Endometrium (tissue), 2 donors: ENCODE measurements at regions not wholly inside any gene's neighbourhood (a gene's known extent, or its start where the extent isn't known, plus 50 kb on each side); places are given as distances from the start of the nearest gene placed in this dataset.

Source experiments
- FAIRE-seq: peaks from 2 replicates; lab custom pipeline; 2012; peaks lifted over from hg19 to GRCh38; lab: Jason Lieb, UNC
- donor health status: control.
- donor health status: control.

DNA sequence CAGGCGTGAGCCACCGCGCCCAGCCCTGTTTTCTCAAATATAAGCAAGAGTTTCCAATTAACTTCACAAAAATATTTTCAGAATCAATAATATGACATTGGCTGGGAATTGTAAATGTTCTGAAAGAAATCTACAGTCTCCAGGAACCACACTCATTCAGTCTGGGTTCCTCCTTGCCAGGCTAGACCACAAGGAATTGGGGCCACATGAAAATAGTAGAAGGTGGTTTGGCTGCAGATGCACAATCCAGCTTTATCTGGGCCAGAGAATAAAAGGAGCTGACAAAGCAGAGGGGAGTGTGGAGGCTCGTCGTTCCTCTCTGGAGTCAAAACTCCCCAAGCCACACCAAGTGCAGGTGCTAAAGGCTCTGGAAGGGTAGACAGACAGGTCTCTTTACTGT lies 92.0 kb upstream of the OSMR start:
- FAIRE-seq: no peak

DNA sequence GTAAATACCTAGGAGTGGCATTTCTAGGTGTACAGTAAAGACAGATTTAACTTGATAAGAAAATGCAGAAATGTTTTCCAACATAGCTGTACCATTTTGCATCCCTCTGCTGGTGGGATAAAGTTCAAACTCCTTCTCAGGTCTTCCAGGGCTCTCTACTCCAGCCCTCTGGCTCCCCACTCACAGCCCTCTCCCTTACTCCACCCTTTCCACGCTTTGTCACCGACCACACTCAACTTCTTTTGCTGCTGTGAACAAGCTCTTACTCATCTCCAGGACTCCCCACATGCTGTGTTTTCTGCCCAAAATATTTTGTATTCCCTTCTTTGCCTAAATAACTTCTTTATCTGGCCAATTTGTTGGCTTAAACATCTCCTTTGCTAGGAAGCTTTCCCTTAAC lies 90.6 kb upstream of the OSMR start:
- FAIRE-seq: no peak

DNA sequence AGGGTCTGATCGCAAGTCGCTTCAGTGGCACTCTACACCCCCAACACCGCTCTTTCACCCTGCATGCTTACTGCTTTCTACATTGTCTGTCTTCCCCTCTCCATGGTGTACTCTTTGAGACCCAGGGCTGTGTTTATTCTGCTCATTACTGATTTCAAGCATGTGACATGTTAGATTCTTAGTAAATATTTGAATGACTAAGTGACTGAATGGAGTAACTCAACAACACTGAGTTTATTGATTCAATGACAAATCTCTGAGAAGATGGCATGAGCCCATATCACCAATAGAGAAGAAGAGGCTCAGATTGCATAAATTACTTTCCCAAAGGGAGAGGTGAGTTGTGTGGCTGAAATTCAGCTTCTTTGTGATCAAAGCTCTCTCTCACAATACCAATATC lies 89.7 kb upstream of the OSMR start:
- no peak for FAIRE-seq

DNA sequence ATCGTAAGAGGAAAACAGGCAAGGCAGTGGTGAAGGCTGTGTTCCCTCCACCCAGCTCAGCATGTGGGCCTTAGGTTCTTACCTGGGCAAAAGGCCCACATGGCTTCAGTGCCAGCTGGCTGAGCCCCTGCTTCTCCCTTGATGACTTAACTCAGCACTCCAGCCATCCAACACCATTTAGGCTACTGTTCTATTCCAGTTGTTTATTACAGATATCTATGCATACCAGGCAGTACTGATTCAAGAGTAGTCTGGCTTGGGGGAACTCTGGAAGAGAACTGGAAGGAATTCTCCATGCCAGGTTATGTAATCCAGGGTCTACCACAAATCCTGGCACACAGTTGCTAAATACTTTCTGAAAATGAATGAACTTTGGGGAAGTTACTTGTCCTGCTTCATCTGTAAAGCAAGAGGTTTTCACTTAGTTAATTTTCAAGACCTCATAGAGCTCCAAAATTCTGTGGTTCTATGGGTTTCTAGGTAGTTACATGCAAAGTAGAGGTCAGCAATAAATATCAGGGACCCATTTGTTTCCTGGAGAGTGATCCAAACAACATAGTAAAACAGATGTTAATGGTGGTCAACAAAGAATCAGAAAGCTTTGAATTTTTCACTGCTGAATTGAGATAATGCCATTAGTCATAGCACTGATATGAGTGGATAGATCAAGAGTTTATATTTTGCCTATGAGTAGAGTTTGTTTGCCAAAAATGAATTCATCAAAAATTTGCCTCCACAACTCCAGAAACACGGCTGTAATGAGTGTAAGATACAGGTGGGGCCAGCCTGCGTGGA lies 88.2 kb upstream of the OSMR start:
- no peak for FAIRE-seq

DNA sequence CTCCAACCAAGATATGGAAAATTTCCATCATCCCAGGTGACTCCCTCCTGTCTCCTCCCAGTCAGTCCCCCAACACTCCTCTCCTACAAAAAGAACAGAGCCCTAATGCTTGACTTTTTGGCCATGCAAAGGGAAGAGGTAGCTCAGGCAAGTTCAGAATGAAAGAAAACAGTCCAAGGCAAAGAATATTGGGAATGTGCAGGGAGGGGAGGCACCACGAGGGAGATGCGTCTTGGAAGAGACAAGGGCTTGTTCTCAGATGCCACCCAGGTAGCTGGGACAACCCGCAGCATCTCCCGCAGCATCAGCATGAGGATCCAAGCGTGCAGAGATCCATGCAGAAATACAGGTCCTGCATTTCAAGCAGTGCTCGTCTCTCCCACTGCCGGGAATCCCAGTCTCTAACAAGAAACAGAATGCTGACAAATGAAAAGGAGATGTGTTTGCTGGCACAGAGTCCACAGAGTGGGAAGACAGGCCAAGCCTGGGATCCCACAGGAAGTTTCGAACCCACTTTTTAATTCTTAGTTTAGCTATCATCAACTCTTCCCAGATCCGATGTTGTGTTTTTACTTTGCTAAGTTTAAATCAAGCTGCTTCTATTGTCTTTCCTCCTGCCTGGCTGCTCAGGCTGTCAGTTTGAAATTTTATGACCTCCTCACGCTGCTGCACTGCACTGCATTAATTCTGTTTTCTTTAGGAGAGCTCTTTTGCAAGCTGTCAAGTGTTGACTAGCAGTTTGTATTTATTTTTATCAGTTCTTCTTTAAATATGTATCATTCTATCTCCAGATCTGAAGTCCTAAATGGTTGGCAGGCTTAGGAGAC lies 86.8 kb upstream of the OSMR start:
- FAIRE-seq: no peak

DNA sequence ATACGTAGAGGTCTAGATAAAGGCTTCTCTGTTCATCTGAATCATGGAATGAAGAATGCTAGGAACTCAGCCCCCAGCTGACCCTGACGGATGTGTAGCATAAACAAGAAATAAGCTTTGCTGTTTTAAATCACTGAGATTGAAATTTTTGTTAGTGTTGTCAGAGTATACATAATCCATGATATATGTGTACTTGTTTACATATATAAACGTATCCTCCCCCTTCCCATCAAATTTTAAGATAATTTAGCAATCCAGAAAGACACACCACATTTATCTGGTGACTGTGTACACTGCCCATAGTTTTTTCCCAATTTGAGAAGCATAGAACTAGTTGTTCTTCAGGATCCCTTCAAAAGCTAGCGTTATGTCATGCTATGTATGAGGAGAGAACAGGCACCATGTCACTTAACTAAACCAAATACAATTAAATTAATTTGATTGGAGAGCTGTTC lies 80.8 kb upstream of the OSMR start:
- FAIRE-seq: no peak

DNA sequence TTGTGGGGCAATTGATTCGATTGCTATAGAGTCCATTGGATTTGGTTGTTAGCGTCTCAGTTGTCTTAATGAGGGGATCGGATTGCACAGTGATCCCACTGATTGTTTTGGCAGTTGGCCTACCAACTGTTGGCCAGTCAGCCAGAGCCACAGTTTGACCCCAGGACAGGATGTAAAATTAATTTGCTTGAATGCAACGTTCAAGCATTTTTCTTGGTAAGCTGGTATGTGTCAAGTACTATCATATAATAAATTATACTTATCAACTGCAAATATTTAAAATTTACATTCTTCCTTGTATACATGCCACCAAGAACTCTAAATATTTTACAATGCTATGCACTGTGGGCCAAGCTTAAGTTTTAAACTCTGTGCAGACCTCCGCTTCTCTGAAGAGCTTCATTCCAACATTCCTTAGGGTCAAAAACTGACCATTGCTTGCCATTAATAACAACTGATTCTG lies 80.4 kb upstream of the OSMR start:
- no peak for FAIRE-seq

DNA sequence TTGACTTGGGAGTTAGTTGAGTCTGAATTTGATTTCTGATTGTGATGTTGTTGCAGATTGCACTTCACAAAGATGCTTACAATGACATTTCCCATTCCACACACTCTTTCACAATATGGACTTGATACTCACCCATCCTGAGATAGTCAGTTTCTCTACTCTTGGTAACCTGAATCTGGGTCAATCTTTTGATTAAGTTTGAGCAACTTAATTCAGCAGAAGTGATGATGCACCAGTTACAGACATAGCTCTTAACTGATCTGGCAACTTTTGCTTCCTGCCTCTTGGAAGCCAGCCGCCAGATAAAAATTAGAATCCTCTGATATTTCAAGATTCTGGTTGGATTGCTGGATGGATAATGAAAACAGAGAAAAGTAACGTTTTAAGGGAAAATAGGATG lies 79.7 kb upstream of the OSMR start:
- FAIRE-seq: no peak

DNA sequence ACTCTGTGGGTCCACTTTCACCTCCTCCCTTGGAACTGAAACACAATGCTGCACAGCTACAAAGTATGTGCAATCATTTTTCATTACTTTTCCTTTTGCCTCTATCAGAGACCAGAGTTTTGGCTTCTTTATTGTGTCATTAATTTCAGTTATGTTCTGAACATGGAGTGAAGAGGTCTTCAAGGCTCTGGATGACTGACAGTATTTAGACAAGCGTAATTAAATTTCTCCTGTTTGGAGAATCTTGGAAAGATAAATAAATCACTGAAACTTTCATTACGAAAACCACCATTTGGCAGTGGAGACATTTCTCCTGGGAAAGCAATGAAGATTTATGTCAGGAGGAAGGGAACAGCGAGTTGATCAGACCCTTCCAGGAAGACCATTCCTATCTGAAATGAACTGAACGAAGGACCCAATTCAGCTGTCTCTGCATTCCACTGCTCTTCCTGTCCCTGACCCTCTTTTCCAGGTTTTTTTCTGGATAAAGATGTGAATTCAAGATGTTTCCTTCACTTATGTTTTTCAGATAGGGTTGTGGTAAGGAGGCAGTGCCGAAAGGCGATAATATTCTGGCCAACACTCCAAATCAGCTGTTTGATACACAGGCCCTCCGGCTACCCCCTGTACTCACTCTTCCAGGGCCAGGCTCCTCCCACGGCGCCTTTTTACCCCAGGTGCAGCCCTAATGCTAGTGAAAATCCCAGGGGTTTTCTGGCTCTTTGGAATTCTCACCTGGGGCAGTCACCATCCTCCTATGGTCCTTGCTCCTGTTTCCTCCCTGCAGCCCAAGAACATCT lies 77.2 kb upstream of the OSMR start:
- FAIRE-seq: no peak

DNA sequence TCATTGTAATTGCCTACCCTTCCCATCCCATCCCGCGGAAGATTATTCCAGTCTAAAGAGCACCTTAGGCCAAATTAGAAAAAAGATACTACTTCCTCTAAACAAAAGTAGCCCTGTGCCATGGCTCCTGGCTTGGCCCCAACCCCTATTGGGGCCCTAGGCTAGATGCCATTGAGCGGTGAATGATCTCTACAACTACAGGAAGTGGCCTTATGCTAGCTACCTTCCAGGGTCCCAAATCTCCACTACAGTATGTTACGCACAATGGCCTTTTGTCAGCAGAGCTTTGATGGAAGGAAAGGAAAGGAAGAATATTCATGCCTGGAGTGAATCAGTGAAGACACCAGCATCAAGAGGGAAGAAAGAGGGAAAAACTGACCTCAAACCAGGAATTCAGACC lies 73.3 kb upstream of the OSMR start:
- no peak for FAIRE-seq

DNA sequence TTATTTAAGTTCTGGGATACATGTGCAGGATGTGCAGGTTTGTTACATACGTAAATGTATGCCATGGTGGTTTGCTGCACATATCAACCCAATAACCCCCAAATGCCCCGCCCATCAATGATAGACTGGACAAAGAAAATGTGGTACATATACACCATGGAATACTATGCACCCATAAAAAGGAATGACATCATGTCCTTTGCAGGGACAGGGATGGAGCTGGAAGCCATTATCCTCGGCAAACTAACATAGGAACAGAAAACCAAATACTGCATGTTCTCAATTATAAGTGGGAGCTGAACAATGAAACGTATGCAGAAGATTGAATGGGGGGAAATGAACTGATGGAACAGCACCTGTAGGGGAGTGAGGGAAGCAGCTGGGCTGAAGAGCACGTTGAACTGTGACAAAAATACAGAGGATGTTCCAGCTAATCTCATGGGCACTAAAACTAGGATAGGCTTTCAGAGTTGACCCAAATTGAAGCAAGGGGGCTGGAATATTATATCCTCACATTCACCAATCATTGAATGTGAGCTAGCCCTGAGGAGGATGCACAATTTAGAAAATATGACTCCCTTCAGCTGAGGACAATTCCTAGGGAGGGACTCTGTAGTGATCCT lies 70.5 kb upstream of the OSMR start:
- FAIRE-seq: no peak

DNA sequence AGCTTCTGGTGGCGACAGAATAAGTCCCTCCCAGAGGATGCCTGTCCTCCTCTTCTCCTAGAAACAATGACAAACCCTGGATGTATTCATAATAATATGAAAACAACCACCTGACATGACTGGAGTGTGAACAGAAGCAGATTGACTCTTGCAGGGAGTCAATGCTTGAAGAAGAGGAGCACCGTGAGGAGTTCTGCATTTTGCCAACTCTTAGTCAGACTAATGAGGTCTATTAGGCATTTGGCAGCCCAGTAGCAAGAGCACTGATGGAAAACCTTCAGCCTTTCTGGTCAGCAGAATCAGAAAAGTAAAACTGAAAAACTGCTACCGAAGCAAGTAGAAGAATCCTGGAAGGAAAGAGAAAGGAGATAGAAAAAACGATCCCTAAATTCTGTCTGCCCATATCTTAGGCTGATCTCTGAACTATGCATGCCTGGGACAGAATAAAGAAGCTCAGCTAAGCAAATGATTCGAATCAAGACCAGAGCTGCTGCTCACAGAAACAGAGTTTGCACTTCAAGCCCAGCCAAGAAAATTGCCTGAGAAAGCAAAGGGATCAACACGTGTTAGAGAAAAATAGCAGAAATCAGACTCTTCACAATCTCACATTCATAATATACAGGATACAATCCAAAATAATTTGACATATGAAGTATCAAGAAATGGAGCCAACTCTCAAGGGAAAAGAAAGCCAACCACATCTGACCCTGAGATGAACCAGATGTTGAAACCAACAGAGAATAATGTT lies 69.5 kb upstream of the OSMR start:
- FAIRE-seq: no peak

DNA sequence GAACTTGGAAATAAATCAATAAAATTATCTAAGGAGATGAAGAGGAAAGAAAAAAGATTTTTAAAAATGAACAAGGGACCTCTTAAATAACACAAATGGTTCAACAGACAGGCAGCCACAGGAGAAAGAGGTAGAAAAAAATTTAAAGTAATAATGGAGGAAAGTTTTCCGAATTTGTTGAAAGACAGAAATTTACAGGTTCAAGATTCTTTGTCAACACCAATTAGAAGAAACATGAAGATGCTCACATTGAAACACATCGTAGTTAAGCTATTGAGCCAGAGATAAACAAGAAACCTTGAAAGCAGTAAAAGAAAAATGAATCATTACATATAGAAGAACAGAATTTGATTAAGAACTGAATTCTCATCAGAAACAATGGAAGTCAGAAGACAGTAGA lies 68.7 kb upstream of the OSMR start:
- no peak for FAIRE-seq

DNA sequence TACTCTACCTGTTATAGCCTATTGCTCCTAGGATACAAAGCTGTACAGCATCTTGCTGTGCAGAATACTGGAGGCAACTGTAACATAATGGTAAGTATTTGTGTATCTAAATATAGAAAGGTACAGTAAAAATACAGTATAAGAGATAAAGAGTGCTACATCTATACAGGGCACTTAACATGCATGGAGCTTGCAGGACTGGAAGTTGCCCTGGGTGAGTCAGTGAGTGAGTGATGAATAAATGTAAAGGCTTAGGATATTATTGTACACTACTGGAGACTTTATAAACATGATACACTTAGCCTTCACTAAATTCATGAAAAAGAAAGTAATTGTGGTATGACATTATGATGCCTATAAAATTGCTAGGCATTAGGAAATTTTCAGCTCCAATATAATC lies 65.5 kb upstream of the OSMR start:
- FAIRE-seq: no peak

DNA sequence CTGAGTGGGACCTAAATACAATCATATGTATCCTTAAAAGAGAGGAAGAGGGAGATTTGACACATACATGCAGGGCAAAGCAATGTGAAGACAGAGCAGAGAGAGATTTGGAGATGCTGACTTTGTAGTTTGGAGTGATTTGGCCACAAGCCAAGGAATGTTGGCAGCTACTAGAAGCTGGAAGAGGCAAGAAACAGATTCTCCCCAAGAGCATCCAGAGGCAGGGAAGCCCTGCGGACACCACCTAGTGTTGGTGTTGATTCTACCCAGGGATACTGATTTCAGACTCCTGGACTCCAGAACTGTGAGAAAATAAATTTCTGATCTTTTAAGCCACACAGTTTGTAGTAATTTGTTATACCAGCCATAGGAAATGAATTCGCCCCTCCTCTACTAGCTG lies 64.9 kb upstream of the OSMR start:
- no peak for FAIRE-seq

DNA sequence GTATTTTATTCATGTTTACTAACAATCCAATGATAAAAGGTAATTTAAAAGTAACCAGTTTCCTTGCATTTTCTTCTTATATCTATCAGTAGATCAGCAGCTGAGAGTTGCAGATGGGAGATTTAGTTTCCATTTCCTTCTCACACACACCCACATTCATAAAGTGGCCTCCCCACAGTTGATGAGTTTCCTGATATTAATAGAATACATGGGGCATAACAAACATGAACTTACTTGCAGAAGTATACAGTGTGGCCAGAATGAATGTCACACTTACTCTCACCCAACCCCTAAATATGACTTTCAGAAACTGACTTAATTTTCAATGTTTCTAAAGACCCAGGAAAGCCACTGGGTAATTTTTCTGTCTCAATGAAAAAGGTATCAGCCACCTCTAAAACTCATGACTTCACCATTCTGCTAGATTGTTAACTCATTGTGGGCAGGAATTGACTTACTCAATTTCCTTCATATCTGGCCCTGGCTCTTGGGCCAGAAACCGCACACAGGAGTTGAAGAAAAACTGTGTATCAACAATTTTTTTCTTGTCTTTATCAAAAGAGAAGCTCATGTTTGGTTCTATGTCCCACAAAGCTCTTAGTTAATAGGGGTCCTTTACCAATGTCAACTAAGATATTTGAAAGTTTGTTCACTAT lies 63.5 kb upstream of the OSMR start:
- no peak for FAIRE-seq

DNA sequence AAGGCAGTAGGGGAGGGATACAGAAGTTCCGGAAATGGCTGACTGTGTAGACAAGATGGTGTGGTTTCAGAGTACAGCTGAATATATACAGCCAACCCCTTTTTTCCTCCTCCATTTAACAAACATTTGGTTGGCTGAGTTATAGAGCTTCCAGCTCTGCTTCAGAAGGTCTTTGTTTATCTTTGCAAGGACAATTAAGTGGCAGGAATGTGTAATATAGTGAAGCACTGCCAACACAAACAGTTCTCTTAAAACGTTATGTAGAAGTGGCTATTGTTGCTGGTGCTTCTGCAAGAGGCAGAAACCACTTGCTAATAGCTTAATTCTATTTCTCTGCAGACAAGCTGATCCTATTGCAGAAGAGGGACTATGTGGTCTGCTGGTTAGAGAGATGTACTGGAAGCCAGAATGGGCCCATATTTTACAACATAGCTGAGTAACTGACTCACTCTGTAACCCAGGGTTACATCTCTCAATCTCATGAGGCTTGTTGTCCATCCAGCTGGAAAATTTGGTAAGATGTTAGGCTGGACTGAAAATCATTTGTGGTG lies 62.7 kb upstream of the OSMR start:
- FAIRE-seq: no peak

DNA sequence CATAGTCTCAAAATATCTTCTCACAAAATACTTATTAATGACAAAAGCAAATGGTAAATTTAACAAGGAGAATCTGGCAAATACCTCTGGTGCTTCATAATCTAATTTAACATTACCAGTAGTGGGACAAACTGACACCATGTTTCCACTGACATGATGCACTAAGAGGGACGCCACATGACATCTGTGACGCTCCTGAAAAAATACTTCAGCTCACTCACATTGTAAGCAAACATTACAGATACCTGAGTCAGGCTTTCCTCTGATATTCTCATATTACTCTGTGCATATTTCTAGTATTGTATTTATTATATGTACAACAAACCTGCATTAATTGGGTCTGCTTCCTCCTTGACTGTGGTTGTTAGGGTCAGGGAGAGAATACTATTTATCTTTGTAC lies 56.7 kb upstream of the OSMR start:
- no peak for FAIRE-seq

DNA sequence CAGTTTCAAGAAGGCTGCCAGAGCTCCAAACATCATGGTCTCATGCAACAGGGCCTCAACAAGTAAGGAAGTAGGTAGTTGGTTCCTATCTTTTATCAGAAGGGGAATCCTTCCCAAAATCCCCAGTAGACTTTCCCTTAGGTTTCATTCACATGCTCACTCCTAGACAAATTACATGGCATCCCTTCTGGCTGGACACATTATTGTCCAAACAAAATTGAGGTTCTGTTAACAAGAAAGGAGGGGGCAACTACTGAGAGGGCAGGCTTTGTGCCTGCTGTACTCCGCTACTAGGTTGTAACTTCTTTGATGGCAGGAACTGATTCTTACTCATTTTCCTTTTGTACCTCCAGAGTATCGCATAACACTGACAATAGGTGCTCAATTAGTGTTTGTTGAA lies 56.0 kb upstream of the OSMR start:
- no peak for FAIRE-seq

DNA sequence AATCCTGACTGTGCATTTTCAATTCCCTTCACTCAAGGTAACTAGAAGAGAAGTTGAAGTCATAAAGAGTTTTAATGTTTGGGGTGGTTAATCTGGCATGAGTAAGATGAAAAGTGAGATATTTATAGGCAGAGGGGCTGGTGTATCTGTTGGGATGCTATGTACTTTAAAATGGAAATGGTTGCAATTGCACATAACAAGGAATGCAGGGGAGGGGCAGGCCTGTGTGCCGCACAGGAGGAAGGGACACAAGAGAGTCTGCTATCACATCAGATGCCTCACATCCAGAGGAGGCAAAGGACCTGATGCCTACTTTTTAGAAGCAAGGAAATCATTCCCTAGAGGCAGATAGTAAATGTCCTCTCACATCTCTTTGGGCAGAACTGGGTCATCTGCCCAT lies 55.5 kb upstream of the OSMR start:
- no peak for FAIRE-seq

DNA sequence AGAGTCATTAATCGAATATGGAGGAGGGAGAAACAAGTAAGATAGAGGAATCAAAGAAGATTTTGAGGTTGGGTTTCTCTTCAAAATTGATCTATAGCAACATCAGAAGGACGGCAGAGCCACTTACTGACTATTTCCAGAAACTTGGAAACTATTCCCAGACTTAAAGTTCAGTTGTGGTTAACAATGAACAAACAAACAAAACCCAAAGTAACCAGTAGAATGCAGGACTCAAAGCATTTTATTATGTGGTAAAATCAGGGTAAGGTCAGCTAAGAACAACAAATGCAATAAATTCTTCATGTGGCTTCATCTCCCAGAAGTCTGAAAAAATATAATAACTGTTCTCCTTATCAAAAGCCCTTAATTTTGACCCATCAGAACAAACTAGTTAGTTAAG lies 54.9 kb upstream of the OSMR start:
- no peak for FAIRE-seq
